SK-N-SH treated with all-trans-retinoic acid at 6 μM for 48 hours (cell line): ENCODE measurements at regions not wholly inside any gene's neighbourhood (a gene's known extent, or its start where the extent isn't known, plus 50 kb on each side); places are given as distances from the start of the nearest gene placed in this dataset.

Experiments used
- GLIS3 ChIP-seq: fragments of 250-450 bp; sonication (Bioruptor Pico); IDR thresholded peaks from 2 replicates; pipeline ENCODE4 v1.5.0; 2020; ENCODE audit warnings: mild to moderate bottlenecking, moderate library complexity
- OSR1 ChIP-seq: fragments of 250-450 bp; sonication (Bioruptor Pico); IDR thresholded peaks from 2 replicates; pipeline ENCODE4 v1.8.0; 2022; ENCODE audit warnings: moderate library complexity, mild to moderate bottlenecking, inconsistent platforms
- PPARA ChIP-seq: fragments of 250-450 bp; sonication (Bioruptor Pico); IDR thresholded peaks from 2 replicates; pipeline ENCODE4 v1.5.0; 2020; ENCODE audit warnings: mild to moderate bottlenecking, borderline replicate concordance
- SNAI2 ChIP-seq: fragments of 250-450 bp; sonication (Bioruptor Pico); IDR thresholded peaks from 2 replicates; pipeline ENCODE4 v1.5.0; 2020; ENCODE audit warnings: mild to moderate bottlenecking, moderate library complexity
- TOX ChIP-seq: fragments of 250-450 bp; sonication (Bioruptor Pico); IDR thresholded peaks from 2 replicates; pipeline ENCODE4 v1.8.0; 2021; ENCODE audit warnings: mild to moderate bottlenecking, moderate library complexity, borderline replicate concordance
- ZFP3 ChIP-seq: fragments of 250-450 bp; sonication (Bioruptor Pico); IDR thresholded peaks from 2 replicates; pipeline ENCODE4 v1.5.0; 2020; ENCODE audit warnings: mild to moderate bottlenecking, moderate library complexity
- ZFP30 ChIP-seq: fragments of 450-650 bp; formaldehyde crosslinking; IDR thresholded peaks from 2 replicates; pipeline ENCODE4 v1.5.0; 2022; ENCODE audit warnings: mild to moderate bottlenecking, moderate library complexity
- TF ChIP-seq, protein P1 (sequence below): fragments of 250-450 bp; sonication (Bioruptor Pico); IDR thresholded peaks from 2 replicates; pipeline ENCODE4 v1.8.0; 2020; ENCODE audit warnings: mild to moderate bottlenecking, moderate library complexity, borderline replicate concordance
- TF ChIP-seq, protein P2 (sequence below): fragments of 250-450 bp; sonication (Bioruptor Pico); IDR thresholded peaks from 2 replicates; pipeline ENCODE4 v1.8.0; 2021; ENCODE audit warnings: low read depth, mild to moderate bottlenecking, moderate library complexity, borderline replicate concordance
- TF ChIP-seq, protein P3 (sequence below): fragments of 250-450 bp; sonication (Bioruptor Pico); IDR thresholded peaks from 2 replicates; pipeline ENCODE4 v1.5.0; 2020; ENCODE audit warnings: mild to moderate bottlenecking, moderate library complexity

DNA sequence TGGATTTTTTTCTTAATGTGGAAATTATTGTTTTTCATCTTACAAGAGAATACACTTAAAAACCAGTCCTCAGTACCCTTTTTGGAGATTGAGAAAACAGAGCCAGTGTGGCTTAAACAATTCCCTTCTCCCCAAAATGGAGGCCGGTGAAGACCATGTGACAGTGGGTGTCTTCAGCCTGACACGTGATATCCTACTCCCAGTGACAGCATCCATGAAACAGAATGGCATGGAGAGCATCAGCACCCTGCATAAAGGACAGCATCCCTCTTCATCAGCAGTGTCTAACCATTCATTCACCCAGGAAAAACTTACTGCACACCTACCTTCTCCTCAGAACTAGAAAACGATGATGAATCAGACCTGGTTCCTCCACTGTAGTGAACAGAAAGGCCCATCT is 103.4 kb upstream of the RAI14 start:
- no peak for TF ChIP-seq ZFP30
- TF ChIP-seq OSR1 (CRISPR knock-in tag): no peak
- no peak for TF ChIP-seq SNAI2 (CRISPR knock-in tag)
- TF ChIP-seq, protein P1, sequence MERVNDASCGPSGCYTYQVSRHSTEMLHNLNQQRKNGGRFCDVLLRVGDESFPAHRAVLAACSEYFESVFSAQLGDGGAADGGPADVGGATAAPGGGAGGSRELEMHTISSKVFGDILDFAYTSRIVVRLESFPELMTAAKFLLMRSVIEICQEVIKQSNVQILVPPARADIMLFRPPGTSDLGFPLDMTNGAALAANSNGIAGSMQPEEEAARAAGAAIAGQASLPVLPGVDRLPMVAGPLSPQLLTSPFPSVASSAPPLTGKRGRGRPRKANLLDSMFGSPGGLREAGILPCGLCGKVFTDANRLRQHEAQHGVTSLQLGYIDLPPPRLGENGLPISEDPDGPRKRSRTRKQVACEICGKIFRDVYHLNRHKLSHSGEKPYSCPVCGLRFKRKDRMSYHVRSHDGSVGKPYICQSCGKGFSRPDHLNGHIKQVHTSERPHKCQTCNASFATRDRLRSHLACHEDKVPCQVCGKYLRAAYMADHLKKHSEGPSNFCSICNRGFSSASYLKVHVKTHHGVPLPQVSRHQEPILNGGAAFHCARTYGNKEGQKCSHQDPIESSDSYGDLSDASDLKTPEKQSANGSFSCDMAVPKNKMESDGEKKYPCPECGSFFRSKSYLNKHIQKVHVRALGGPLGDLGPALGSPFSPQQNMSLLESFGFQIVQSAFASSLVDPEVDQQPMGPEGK (CRISPR knock-in tag): no peak
- no peak for TF ChIP-seq ZFP3 (CRISPR knock-in tag)
- no peak for TF ChIP-seq PPARA
- TF ChIP-seq, protein P2, sequence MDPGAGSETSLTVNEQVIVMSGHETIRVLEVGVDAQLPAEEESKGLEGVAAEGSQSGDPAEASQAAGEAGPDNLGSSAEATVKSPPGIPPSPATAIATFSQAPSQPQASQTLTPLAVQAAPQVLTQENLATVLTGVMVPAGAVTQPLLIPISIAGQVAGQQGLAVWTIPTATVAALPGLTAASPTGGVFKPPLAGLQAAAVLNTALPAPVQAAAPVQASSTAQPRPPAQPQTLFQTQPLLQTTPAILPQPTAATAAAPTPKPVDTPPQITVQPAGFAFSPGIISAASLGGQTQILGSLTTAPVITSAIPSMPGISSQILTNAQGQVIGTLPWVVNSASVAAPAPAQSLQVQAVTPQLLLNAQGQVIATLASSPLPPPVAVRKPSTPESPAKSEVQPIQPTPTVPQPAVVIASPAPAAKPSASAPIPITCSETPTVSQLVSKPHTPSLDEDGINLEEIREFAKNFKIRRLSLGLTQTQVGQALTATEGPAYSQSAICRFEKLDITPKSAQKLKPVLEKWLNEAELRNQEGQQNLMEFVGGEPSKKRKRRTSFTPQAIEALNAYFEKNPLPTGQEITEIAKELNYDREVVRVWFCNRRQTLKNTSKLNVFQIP (CRISPR knock-in tag): no peak
- TF ChIP-seq GLIS3 (CRISPR knock-in tag): no peak
- no peak for TF ChIP-seq TOX (CRISPR knock-in tag)
- TF ChIP-seq, protein P3, sequence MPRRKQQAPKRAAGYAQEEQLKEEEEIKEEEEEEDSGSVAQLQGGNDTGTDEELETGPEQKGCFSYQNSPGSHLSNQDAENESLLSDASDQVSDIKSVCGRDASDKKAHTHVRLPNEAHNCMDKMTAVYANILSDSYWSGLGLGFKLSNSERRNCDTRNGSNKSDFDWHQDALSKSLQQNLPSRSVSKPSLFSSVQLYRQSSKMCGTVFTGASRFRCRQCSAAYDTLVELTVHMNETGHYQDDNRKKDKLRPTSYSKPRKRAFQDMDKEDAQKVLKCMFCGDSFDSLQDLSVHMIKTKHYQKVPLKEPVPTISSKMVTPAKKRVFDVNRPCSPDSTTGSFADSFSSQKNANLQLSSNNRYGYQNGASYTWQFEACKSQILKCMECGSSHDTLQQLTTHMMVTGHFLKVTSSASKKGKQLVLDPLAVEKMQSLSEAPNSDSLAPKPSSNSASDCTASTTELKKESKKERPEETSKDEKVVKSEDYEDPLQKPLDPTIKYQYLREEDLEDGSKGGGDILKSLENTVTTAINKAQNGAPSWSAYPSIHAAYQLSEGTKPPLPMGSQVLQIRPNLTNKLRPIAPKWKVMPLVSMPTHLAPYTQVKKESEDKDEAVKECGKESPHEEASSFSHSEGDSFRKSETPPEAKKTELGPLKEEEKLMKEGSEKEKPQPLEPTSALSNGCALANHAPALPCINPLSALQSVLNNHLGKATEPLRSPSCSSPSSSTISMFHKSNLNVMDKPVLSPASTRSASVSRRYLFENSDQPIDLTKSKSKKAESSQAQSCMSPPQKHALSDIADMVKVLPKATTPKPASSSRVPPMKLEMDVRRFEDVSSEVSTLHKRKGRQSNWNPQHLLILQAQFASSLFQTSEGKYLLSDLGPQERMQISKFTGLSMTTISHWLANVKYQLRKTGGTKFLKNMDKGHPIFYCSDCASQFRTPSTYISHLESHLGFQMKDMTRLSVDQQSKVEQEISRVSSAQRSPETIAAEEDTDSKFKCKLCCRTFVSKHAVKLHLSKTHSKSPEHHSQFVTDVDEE (CRISPR knock-in tag): no peak
